ENCODE measurements at regions not wholly inside any gene's neighbourhood (a gene's known extent, or its start where the extent isn't known, plus 50 kb on each side); places are given as distances from the start of the nearest gene placed in this dataset.

GRCh38 chr9:28868228-28868990, 1295.1 kb upstream of the C9orf72 start:
- H3K9me3 Mint-ChIP-seq, result peaks cover 0 to 12% (median 0%) of the 10 kb centered on the region in 8 donors

GRCh38 chr9:28882529-28882928, 1309.2 kb upstream of the C9orf72 start:
- no peaks in the 10 kb centered on the region for H3K36me3 ChIP-seq (ENCODE audit: insufficient read depth, low read length)
- ChIA-PET CTCF (ENCODE audit: partially characterized antibody) (no interaction called here), POLR2A (ENCODE audit: partially characterized antibody) (no interaction called here)
- H3K27me3 ChIP-seq (ENCODE audit: insufficient read depth, low read length), result no peaks in the 10 kb centered on the region
- H3K36me3 Mint-ChIP-seq, result no peaks in the 10 kb centered on the region
- H3K4me1 Mint-ChIP-seq, result no peaks in the 10 kb centered on the region
- H3K27me3 Mint-ChIP-seq, result no peaks in the 10 kb centered on the region
- no peak overlapping the region for H3K4me3 Mint-ChIP-seq
- no peak overlapping the region for H3K4me3 ChIP-seq (ENCODE audit: low read length in 2 of 2)
- intact Hi-C loops (cut with micrococcal nuclease), result no loop called here
- peaks cover 0 to 7% (median 0%) of the 10 kb centered on the region in 8 donors for H3K9me3 Mint-ChIP-seq
- no peaks in the 10 kb centered on the region for H3K9me3 ChIP-seq (ENCODE audit: control insufficient read depth in 1 of 2, low read length in 2 of 2)
- peak overlapping the region in 1 of 7 donors; percentile 0 for H3K27ac Mint-ChIP-seq
- H3K27ac ChIP-seq (ENCODE audit: low read depth, low read length), result no peak overlapping the region
- no peak for DNase-seq
- no peaks in the 10 kb centered on the region for H3K4me1 ChIP-seq (ENCODE audit: insufficient read depth, low read length)

More at GRCh38 chr9:28868228-28868990, 1295.1 kb upstream of the C9orf72 start:
- ChIA-PET CTCF (ENCODE audit: partially characterized antibody) (no interaction called here), POLR2A (ENCODE audit: partially characterized antibody) (no interaction called here)
- H3K4me1 Mint-ChIP-seq, result no peaks in the 10 kb centered on the region
- no peak for DNase-seq
- no peak overlapping the region for H3K4me3 Mint-ChIP-seq
- H3K9me3 ChIP-seq (ENCODE audit: control insufficient read depth in 1 of 2, low read length in 2 of 2), result no peaks in the 10 kb centered on the region
- no peaks in the 10 kb centered on the region for H3K36me3 Mint-ChIP-seq
- intact Hi-C loops (cut with micrococcal nuclease), result no loop called here
- H3K27me3 ChIP-seq (ENCODE audit: insufficient read depth, low read length), result no peaks in the 10 kb centered on the region
- no peaks in the 10 kb centered on the region for H3K36me3 ChIP-seq (ENCODE audit: insufficient read depth, low read length)
- H3K27ac ChIP-seq (ENCODE audit: low read depth, low read length), result no peak overlapping the region
- H3K4me3 ChIP-seq (ENCODE audit: low read length in 2 of 2), result no peak overlapping the region
- H3K27me3 Mint-ChIP-seq, result no peaks in the 10 kb centered on the region
- H3K27ac Mint-ChIP-seq, result no peak overlapping the region
- H3K4me1 ChIP-seq (ENCODE audit: insufficient read depth, low read length), result no peaks in the 10 kb centered on the region

GRCh38 chr9:28883234-28883633, 1310.0 kb upstream of the C9orf72 start:
- Mint-ChIP-seq H3K36me3 (no peaks in the 10 kb centered on the region), H3K4me1 (no peaks in the 10 kb centered on the region), H3K9me3 (peaks cover 0 to 7% (median 0%) of the 10 kb centered on the region in 8 donors), H3K27ac (no peak overlapping the region), H3K27me3 (no peaks in the 10 kb centered on the region), H3K4me3 (no peak overlapping the region)
- no peaks in the 10 kb centered on the region for H3K36me3 ChIP-seq (ENCODE audit: insufficient read depth, low read length)
- no peaks in the 10 kb centered on the region for H3K4me1 ChIP-seq (ENCODE audit: insufficient read depth, low read length)
- CTCF ChIA-PET (ENCODE audit: partially characterized antibody), result no interaction called here
- H3K27ac ChIP-seq (ENCODE audit: low read depth, low read length), result no peak overlapping the region
- intact Hi-C loops (cut with micrococcal nuclease), result no loop called here
- H3K27me3 ChIP-seq (ENCODE audit: insufficient read depth, low read length), result no peaks in the 10 kb centered on the region
- peak in 1 of 5 donors; percentile 14 for DNase-seq
- no peaks in the 10 kb centered on the region for H3K9me3 ChIP-seq (ENCODE audit: control insufficient read depth in 1 of 2, low read length in 2 of 2)
- no peak overlapping the region for H3K4me3 ChIP-seq (ENCODE audit: low read length in 2 of 2)
- POLR2A ChIA-PET (ENCODE audit: partially characterized antibody), result no interaction called here

- no peak for DNase-seq
- Histone ChIP-seq H3K27ac (ENCODE audit: low read depth, low read length) (no peak overlapping the region), H3K36me3 (ENCODE audit: insufficient read depth, low read length) (no peaks in the 10 kb centered on the region), H3K4me1 (ENCODE audit: insufficient read depth, low read length) (no peaks in the 10 kb centered on the region), H3K4me3 (ENCODE audit: low read length in 2 of 2) (no peak overlapping the region), H3K27me3 (ENCODE audit: insufficient read depth, low read length) (no peaks in the 10 kb centered on the region), H3K9me3 (ENCODE audit: control insufficient read depth in 1 of 2, low read length in 2 of 2) (no peaks in the 10 kb centered on the region)
- Mint-ChIP-seq H3K36me3 (no peaks in the 10 kb centered on the region), H3K27me3 (no peaks in the 10 kb centered on the region), H3K27ac (no peak overlapping the region), H3K9me3 (peaks cover 0 to 3% (median 0%) of the 10 kb centered on the region in 8 donors), H3K4me1 (no peaks in the 10 kb centered on the region), H3K4me3 (no peak overlapping the region)
- ChIA-PET CTCF (ENCODE audit: partially characterized antibody) (no interaction called here), POLR2A (ENCODE audit: partially characterized antibody) (no interaction called here)
- intact Hi-C loops (cut with micrococcal nuclease), result no loop called here
Measured at GRCh38 chr9:28887188-28887884, 1314.1 kb upstream of the C9orf72 start.

GRCh38 chr9:28888806-28889205, 1315.5 kb upstream of the C9orf72 start:
- no peak for DNase-seq
- Histone ChIP-seq H3K36me3 (ENCODE audit: insufficient read depth, low read length) (no peaks in the 10 kb centered on the region), H3K27me3 (ENCODE audit: insufficient read depth, low read length) (no peaks in the 10 kb centered on the region), H3K9me3 (ENCODE audit: control insufficient read depth in 1 of 2, low read length in 2 of 2) (no peaks in the 10 kb centered on the region), H3K4me3 (ENCODE audit: low read length in 2 of 2) (no peak overlapping the region), H3K4me1 (ENCODE audit: insufficient read depth, low read length) (no peaks in the 10 kb centered on the region), H3K27ac (ENCODE audit: low read depth, low read length) (no peak overlapping the region)
- H3K36me3 Mint-ChIP-seq, result no peaks in the 10 kb centered on the region
- CTCF ChIA-PET (ENCODE audit: partially characterized antibody), result no interaction called here
- intact Hi-C loops (cut with micrococcal nuclease), result no loop called here
- no peaks in the 10 kb centered on the region for H3K4me1 Mint-ChIP-seq
- H3K9me3 Mint-ChIP-seq, result no peaks in the 10 kb centered on the region
- no peak overlapping the region for H3K4me3 Mint-ChIP-seq
- no peak overlapping the region for H3K27ac Mint-ChIP-seq
- POLR2A ChIA-PET (ENCODE audit: partially characterized antibody), result no interaction called here
- H3K27me3 Mint-ChIP-seq, result no peaks in the 10 kb centered on the region

- no peaks in the 10 kb centered on the region for H3K4me1 Mint-ChIP-seq
Measured at GRCh38 chr9:28892538-28892937, 1319.3 kb upstream of the C9orf72 start.

GRCh38 chr9:28899267-28899666, 1326.0 kb upstream of the C9orf72 start:
- no peaks in the 10 kb centered on the region for H3K36me3 ChIP-seq (ENCODE audit: insufficient read depth, low read length)
- H3K27me3 ChIP-seq (ENCODE audit: insufficient read depth, low read length), result no peaks in the 10 kb centered on the region
- Mint-ChIP-seq H3K36me3 (no peaks in the 10 kb centered on the region), H3K27ac (no peak overlapping the region), H3K4me3 (no peak overlapping the region), H3K9me3 (peaks cover 0 to 17% (median 6%) of the 10 kb centered on the region in 8 donors), H3K4me1 (no peaks in the 10 kb centered on the region), H3K27me3 (no peaks in the 10 kb centered on the region)
- peak in 1 of 5 donors; percentile 21 for DNase-seq
- H3K27ac ChIP-seq (ENCODE audit: low read depth, low read length), result no peak overlapping the region
- CTCF ChIA-PET (ENCODE audit: partially characterized antibody), result no interaction called here
- no peaks in the 10 kb centered on the region for H3K4me1 ChIP-seq (ENCODE audit: insufficient read depth, low read length)
- peaks cover 0 to 4% of the 10 kb centered on the region in 2 donors for H3K9me3 ChIP-seq (ENCODE audit: control insufficient read depth in 1 of 2, low read length in 2 of 2)
- POLR2A ChIA-PET (ENCODE audit: partially characterized antibody), result no interaction called here
- H3K4me3 ChIP-seq (ENCODE audit: low read length in 2 of 2), result no peak overlapping the region
- intact Hi-C loops (cut with micrococcal nuclease), result no loop called here

More at GRCh38 chr9:28892538-28892937, 1319.3 kb upstream of the C9orf72 start:
- Mint-ChIP-seq H3K27me3 (no peaks in the 10 kb centered on the region), H3K27ac (no peak overlapping the region), H3K36me3 (no peaks in the 10 kb centered on the region), H3K4me3 (no peak overlapping the region), H3K9me3 (no peaks in the 10 kb centered on the region)
- H3K4me1 ChIP-seq (ENCODE audit: insufficient read depth, low read length), result no peaks in the 10 kb centered on the region
- POLR2A ChIA-PET (ENCODE audit: partially characterized antibody), result no interaction called here
- DNase-seq, result no peak
- H3K4me3 ChIP-seq (ENCODE audit: low read length in 2 of 2), result no peak overlapping the region
- intact Hi-C loops (cut with micrococcal nuclease), result no loop called here
- H3K9me3 ChIP-seq (ENCODE audit: control insufficient read depth in 1 of 2, low read length in 2 of 2), result no peaks in the 10 kb centered on the region
- no peak overlapping the region for H3K27ac ChIP-seq (ENCODE audit: low read depth, low read length)
- H3K36me3 ChIP-seq (ENCODE audit: insufficient read depth, low read length), result no peaks in the 10 kb centered on the region
- H3K27me3 ChIP-seq (ENCODE audit: insufficient read depth, low read length), result no peaks in the 10 kb centered on the region
- CTCF ChIA-PET (ENCODE audit: partially characterized antibody), result no interaction called here

All from CD4-positive, alpha-beta memory T cell (primary cell).